KMS-11 (cell line): ENCODE measurements at regions not wholly inside any gene's neighbourhood (a gene's known extent, or its start where the extent isn't known, plus 50 kb on each side); places are given as distances from the start of the nearest gene placed in this dataset.

ENCODE experiments used
- H2AFZ ChIP-seq: fragments of 200-600 bp; sonication (generic); 2 replicates; pipeline ENCODE4 v1.6.1; 2016; ENCODE audit warnings: antibody characterized with exemption, mixed run types, low read depth
- H3K27ac ChIP-seq: fragments of 200-600 bp; sonication (generic); 2 replicates; pipeline ENCODE4 v1.6.1; 2016; ENCODE audit warnings: mild to moderate bottlenecking, mixed run types
- H3K27me3 ChIP-seq: fragments of 200-600 bp; sonication (generic); 2 replicates; pipeline ENCODE4 v1.6.1; 2017; ENCODE audit warnings: mild to moderate bottlenecking, low read depth, mixed run types, moderate library complexity; ENCODE audit not compliant: insufficient read depth
- H3K36me3 ChIP-seq: fragments of 200-600 bp; sonication (generic); 2 replicates; pipeline ENCODE4 v1.6.1; 2017; ENCODE audit warnings: mild to moderate bottlenecking, mixed run types; ENCODE audit not compliant: insufficient read depth
- H3K4me1 ChIP-seq: fragments of 200-600 bp; sonication (generic); 2 replicates; pipeline ENCODE4 v1.6.1; 2016; ENCODE audit warnings: mild to moderate bottlenecking, low read depth, mixed run types; ENCODE audit not compliant: poor library complexity, severe bottlenecking
- H3K4me2 ChIP-seq: fragments of 200-600 bp; sonication (generic); 2 replicates; pipeline ENCODE4 v1.7.0; 2016; ENCODE audit warnings: mild to moderate bottlenecking, mixed run types
- H3K4me3 ChIP-seq: fragments of 200-600 bp; sonication (generic); IDR thresholded peaks from 2 replicates; pipeline ENCODE4 v1.6.1; 2017; ENCODE audit warnings: low read depth, low read length, mixed read lengths; ENCODE audit not compliant: insufficient read depth
- H3K79me2 ChIP-seq: fragments of 200-600 bp; sonication (generic); 2 replicates; pipeline ENCODE4 v1.6.1; 2016; ENCODE audit warnings: low read depth, mixed run types; ENCODE audit not compliant: insufficient read depth
- H3K9ac ChIP-seq: fragments of 200-600 bp; sonication (generic); 2 replicates; pipeline ENCODE4 v1.6.1; 2016; ENCODE audit warnings: mild to moderate bottlenecking, mixed run types
- H4K20me1 ChIP-seq: fragments of 200-600 bp; sonication (generic); 2 replicates; pipeline ENCODE4 v1.6.1; 2016; ENCODE audit warnings: mild to moderate bottlenecking, mixed run types; ENCODE audit not compliant: insufficient read depth
- TF ChIP-seq, protein P1 (sequence below): fragments of 200-600 bp; sonication (generic); conservative IDR thresholded peaks from 2 replicates; pipeline ENCODE4 v1.6.1; 2017; ENCODE audit warnings: low read depth, mild to moderate bottlenecking, antibody characterized with exemption, low read length, moderate library complexity, mixed read lengths

- Histone ChIP-seq H3K27me3 (no peaks in the 10 kb centered on the region), H3K79me2 (no peaks in the 10 kb centered on the region), H4K20me1 (no peaks in the 10 kb centered on the region), H3K4me2 (no peak overlapping the region), H3K27ac (no peak overlapping the region), H3K9ac (no peak overlapping the region), H2AFZ (no peak overlapping the region), H3K36me3 (no peaks in the 10 kb centered on the region), H3K4me1 (peaks cover 7% of the 10 kb centered on the region), H3K4me3 (no peak overlapping the region)
- TF ChIP-seq, protein P1, sequence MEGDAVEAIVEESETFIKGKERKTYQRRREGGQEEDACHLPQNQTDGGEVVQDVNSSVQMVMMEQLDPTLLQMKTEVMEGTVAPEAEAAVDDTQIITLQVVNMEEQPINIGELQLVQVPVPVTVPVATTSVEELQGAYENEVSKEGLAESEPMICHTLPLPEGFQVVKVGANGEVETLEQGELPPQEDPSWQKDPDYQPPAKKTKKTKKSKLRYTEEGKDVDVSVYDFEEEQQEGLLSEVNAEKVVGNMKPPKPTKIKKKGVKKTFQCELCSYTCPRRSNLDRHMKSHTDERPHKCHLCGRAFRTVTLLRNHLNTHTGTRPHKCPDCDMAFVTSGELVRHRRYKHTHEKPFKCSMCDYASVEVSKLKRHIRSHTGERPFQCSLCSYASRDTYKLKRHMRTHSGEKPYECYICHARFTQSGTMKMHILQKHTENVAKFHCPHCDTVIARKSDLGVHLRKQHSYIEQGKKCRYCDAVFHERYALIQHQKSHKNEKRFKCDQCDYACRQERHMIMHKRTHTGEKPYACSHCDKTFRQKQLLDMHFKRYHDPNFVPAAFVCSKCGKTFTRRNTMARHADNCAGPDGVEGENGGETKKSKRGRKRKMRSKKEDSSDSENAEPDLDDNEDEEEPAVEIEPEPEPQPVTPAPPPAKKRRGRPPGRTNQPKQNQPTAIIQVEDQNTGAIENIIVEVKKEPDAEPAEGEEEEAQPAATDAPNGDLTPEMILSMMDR: no peak
These were observed 342.0 kb upstream of the WWC1 start for GRCh38 chr5:167949435-167949834.

DNA sequence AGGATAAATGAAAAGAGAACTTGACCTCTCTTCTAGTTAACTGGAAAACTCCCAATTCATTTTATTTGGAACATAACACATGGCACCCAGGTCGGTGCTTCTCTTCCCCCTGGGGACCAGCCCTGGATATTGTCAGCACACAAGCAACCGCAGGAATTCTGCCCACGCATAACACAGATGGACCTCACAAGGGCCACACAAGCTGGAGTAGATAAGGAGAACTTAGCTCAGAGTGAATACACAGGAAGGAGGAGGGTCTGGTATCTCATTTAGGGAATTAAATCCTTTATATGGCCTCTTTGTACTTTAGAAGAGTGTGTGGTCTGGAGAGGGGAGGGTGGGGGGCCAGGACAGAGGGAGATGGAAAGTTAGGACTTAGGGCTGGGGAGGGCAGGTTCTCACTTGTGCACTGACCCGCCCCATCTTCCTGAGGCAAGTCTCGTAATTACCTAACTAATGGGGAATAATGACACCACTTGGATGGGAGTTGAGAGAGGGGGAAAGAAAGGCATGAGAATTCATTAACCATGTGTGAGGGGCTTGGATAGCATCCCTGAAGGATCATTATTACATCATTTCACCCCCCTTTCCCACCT is 341.2 kb upstream of the WWC1 start:
- Histone ChIP-seq H3K4me1 (peaks cover 7% of the 10 kb centered on the region), H3K79me2 (no peaks in the 10 kb centered on the region), H3K27me3 (no peaks in the 10 kb centered on the region), H3K4me2 (no peak overlapping the region), H4K20me1 (no peaks in the 10 kb centered on the region), H2AFZ (no peak overlapping the region), H3K27ac (no peak overlapping the region), H3K4me3 (no peak overlapping the region), H3K9ac (no peak overlapping the region), H3K36me3 (no peaks in the 10 kb centered on the region)
- TF ChIP-seq, protein P1: no peak

GRCh38 chr5:167951116-167951515 is 340.3 kb upstream of the WWC1 start:
- H3K79me2 ChIP-seq: no peaks in the 10 kb centered on the region
- TF ChIP-seq, protein P1: no peak
- no peak overlapping the region for H3K4me3 ChIP-seq
- peak overlapping the region; percentile 33; the same call in 1 of the 2 replicates for H3K4me2 ChIP-seq
- H3K36me3 ChIP-seq: no peaks in the 10 kb centered on the region
- H3K27ac ChIP-seq: no peak overlapping the region
- no peak overlapping the region; the same call in 1 of the 2 replicates for H3K9ac ChIP-seq
- no peaks in the 10 kb centered on the region for H4K20me1 ChIP-seq
- H2AFZ ChIP-seq: peak overlapping the region; percentile 52; the same call in 1 of the 2 replicates
- no peaks in the 10 kb centered on the region for H3K27me3 ChIP-seq
- H3K4me1 ChIP-seq: peaks cover 7% of the 10 kb centered on the region

DNA sequence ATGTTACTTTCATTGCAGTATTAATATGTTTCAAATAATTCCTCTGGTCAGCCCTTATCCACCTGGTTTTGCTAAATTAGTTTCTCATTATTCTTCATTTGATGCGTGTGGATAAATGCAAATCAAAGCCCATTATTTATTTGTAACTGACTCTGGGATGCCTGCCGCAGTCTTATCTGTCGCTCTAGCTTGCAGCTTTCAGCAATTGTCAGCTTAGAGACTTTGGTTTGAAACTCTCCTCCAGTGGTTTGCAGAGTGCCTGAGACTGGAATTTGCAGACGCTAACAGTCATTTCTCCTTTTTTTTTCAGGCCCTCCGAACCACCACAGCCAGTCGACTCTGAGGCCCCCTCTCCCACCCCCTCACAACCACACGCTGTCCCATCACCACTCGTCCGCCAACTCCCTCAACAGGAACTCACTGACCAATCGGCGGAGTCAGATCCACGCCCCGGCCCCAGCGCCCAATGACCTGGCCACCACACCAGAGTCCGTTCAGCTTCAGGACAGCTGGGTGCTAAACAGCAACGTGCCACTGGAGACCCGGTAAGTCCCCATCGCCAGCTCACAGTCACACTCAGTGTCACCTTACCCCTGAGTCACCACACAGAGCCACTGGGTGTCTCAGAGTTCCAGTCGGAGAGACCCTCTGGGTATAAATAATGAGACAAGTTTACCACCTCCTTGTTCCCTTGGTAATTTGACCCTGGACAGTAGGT is 339.0 kb upstream of the WWC1 start:
- peaks cover 7% of the 10 kb centered on the region for H3K4me1 ChIP-seq
- H3K27ac ChIP-seq: no peak overlapping the region
- no peaks in the 10 kb centered on the region for H3K27me3 ChIP-seq
- H2AFZ ChIP-seq: no peak overlapping the region
- no peak overlapping the region for H3K4me3 ChIP-seq
- H3K36me3 ChIP-seq: no peaks in the 10 kb centered on the region
- H4K20me1 ChIP-seq: no peaks in the 10 kb centered on the region
- no peak overlapping the region for H3K4me2 ChIP-seq
- no peaks in the 10 kb centered on the region for H3K79me2 ChIP-seq
- TF ChIP-seq, protein P1: no peak
- no peak overlapping the region for H3K9ac ChIP-seq
